GM23338 (cell line): ENCODE measurements at regions not wholly inside any gene's neighbourhood (a gene's known extent, or its start where the extent isn't known, plus 50 kb on each side); places are given as distances from the start of the nearest gene placed in this dataset.

ENCODE experiments used
- CREB1 ChIP-seq: fragments of 250-450 bp; sonication (Bioruptor Pico); IDR thresholded peaks from 2 replicates; pipeline ENCODE4 v1.5.0; 2020; ENCODE audit warnings: low read depth, mild to moderate bottlenecking, moderate library complexity
- EZH2 ChIP-seq: fragments of 200-600 bp; sonication (generic); IDR thresholded peaks from one replicate; pipeline ENCODE4 v1.8.0; 2017; ENCODE audit warnings: antibody characterized with exemption, mild to moderate bottlenecking, low read depth; ENCODE audit not compliant: unreplicated experiment
- EZH2phosphoT487 ChIP-seq: fragments of 200-600 bp; sonication (generic); IDR thresholded peaks from one replicate; pipeline ENCODE4 v1.8.1; 2018; ENCODE audit warnings: antibody characterized with exemption; ENCODE audit not compliant: unreplicated experiment
- JUNB ChIP-seq: IDR thresholded peaks from one replicate; pipeline ENCODE4 v1.6.1; 2016; ENCODE audit warnings: antibody characterized with exemption; ENCODE audit not compliant: unreplicated experiment
- NANOG ChIP-seq: IDR thresholded peaks from 2 replicates; pipeline ENCODE4 v1.6.1; 2016; ENCODE audit warnings: antibody characterized with exemption, borderline replicate concordance
- POLR2AphosphoS5 ChIP-seq: IDR thresholded peaks from 2 replicates; pipeline ENCODE4 v1.6.1; 2016; ENCODE audit warnings: antibody characterized with exemption, low read depth
- STAT1 ChIP-seq: IDR thresholded peaks from one replicate; pipeline ENCODE4 v1.6.1; 2016; ENCODE audit warnings: antibody characterized with exemption; ENCODE audit not compliant: unreplicated experiment
- ZNF114 ChIP-seq: fragments of 250-450 bp; sonication (Bioruptor Pico); IDR thresholded peaks from 2 replicates; pipeline ENCODE4 v1.5.0; 2020; ENCODE audit warnings: mild to moderate bottlenecking, moderate library complexity
- TF ChIP-seq, protein P1 (sequence below), 2 experiments: fragments of 200-600 bp in 1 of 2; sonication (generic) in 1 of 2; conservative IDR thresholded peaks; 2 replicates each; pipeline versions ENCODE4 v1.5.1 to v1.6.1; 2016 to 2017; ENCODE audit warnings: antibody characterized with exemption in 2 of 2, low read depth in 2 of 2, mild to moderate bottlenecking in 2 of 2, moderate library complexity in 1 of 2
- TF ChIP-seq, protein P2 (sequence below): IDR thresholded peaks from one replicate; pipeline ENCODE4 v1.6.1; 2018; ENCODE audit warnings: antibody characterized with exemption; ENCODE audit not compliant: unreplicated experiment
- TF ChIP-seq, protein P3 (sequence below): IDR thresholded peaks from 2 replicates; pipeline ENCODE4 v1.6.1; 2016; ENCODE audit warnings: antibody characterized with exemption

DNA sequence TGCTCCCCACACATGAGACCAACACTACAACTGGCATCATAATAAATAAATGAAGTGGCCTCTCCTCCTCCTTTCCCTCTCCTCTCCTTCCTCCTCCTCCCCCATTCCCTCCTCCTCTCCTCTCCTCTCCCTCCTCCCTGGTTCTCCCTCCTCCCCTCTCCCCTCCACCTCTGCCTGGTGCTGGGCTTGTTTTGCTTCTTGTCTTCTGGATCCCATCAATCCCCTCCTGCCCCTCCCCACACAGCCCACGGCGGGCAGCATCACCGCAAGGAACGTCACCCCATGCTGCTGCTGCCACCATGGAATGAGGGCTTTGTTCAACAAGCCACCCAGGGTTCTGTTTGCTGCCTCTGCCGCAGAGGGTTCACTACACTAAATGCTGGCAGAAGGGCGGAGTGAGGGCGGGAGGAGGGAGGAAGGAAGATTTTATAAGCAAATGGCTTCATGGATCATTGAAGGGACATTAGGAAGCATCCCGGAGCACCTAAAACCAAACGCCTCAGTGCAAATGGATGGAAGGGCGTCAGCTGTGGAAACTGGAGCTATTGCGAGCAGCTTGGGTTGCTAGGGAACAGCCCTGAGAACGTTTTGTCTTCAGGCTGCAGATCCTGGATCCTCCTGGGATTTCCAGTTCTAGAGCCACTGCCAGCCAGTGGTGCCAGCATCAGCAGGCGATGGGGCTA lies 379.7 kb upstream of the ZMIZ1 start:
- TF ChIP-seq, protein P1, sequence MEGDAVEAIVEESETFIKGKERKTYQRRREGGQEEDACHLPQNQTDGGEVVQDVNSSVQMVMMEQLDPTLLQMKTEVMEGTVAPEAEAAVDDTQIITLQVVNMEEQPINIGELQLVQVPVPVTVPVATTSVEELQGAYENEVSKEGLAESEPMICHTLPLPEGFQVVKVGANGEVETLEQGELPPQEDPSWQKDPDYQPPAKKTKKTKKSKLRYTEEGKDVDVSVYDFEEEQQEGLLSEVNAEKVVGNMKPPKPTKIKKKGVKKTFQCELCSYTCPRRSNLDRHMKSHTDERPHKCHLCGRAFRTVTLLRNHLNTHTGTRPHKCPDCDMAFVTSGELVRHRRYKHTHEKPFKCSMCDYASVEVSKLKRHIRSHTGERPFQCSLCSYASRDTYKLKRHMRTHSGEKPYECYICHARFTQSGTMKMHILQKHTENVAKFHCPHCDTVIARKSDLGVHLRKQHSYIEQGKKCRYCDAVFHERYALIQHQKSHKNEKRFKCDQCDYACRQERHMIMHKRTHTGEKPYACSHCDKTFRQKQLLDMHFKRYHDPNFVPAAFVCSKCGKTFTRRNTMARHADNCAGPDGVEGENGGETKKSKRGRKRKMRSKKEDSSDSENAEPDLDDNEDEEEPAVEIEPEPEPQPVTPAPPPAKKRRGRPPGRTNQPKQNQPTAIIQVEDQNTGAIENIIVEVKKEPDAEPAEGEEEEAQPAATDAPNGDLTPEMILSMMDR (conservative IDR thresholded peaks at IDR 0.05; ENCODE audit: low read depth in 2 of 2): no peak
- TF ChIP-seq EZH2 (no peak), ZNF114 (CRISPR knock-in tag) (no peak), POLR2AphosphoS5 (no peak), EZH2phosphoT487 (no peak), JUNB (no peak), CREB1 (CRISPR knock-in tag) (no peak), STAT1 (no peak), NANOG (no peak)
- TF ChIP-seq, protein P2, sequence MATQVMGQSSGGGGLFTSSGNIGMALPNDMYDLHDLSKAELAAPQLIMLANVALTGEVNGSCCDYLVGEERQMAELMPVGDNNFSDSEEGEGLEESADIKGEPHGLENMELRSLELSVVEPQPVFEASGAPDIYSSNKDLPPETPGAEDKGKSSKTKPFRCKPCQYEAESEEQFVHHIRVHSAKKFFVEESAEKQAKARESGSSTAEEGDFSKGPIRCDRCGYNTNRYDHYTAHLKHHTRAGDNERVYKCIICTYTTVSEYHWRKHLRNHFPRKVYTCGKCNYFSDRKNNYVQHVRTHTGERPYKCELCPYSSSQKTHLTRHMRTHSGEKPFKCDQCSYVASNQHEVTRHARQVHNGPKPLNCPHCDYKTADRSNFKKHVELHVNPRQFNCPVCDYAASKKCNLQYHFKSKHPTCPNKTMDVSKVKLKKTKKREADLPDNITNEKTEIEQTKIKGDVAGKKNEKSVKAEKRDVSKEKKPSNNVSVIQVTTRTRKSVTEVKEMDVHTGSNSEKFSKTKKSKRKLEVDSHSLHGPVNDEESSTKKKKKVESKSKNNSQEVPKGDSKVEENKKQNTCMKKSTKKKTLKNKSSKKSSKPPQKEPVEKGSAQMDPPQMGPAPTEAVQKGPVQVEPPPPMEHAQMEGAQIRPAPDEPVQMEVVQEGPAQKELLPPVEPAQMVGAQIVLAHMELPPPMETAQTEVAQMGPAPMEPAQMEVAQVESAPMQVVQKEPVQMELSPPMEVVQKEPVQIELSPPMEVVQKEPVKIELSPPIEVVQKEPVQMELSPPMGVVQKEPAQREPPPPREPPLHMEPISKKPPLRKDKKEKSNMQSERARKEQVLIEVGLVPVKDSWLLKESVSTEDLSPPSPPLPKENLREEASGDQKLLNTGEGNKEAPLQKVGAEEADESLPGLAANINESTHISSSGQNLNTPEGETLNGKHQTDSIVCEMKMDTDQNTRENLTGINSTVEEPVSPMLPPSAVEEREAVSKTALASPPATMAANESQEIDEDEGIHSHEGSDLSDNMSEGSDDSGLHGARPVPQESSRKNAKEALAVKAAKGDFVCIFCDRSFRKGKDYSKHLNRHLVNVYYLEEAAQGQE: no peak
- TF ChIP-seq, protein P3, sequence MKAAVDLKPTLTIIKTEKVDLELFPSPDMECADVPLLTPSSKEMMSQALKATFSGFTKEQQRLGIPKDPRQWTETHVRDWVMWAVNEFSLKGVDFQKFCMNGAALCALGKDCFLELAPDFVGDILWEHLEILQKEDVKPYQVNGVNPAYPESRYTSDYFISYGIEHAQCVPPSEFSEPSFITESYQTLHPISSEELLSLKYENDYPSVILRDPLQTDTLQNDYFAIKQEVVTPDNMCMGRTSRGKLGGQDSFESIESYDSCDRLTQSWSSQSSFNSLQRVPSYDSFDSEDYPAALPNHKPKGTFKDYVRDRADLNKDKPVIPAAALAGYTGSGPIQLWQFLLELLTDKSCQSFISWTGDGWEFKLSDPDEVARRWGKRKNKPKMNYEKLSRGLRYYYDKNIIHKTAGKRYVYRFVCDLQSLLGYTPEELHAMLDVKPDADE: no peak
